A549 (cell line): ENCODE measurements at regions not wholly inside any gene's neighbourhood (a gene's known extent, or its start where the extent isn't known, plus 50 kb on each side); places are given as distances from the start of the nearest gene placed in this dataset.

Experiments
- CTCF ChIP-seq: fragments of >200 bp; sonication (Bioruptor Twin); formaldehyde crosslinking; IDR thresholded peaks from 3 replicates; pipeline ENCODE4 v1.5.1; 2016
- POLR2A ChIP-seq: IDR thresholded peaks from 2 replicates; pipeline ENCODE4 v1.6.1; 2012; ENCODE audit warnings: mild to moderate bottlenecking, low read length
- REST ChIP-seq: fragments of 200-600 bp; sonication (generic); IDR thresholded peaks from 2 replicates; pipeline ENCODE4 v1.6.1; 2016; ENCODE audit warnings: antibody characterized with exemption, mild to moderate bottlenecking, moderate library complexity
- SREBF2 ChIP-seq: fragments of 450-650 bp; IDR thresholded peaks from 2 replicates; pipeline ENCODE4 v1.6.1; 2014; ENCODE audit warnings: mild to moderate bottlenecking, moderate library complexity

- TF ChIP-seq REST (no peak), SREBF2 (no peak), POLR2A (no peak), CTCF (no peak)
Observed at GRCh38 chr4:141792164-141792563, 155.8 kb downstream of the IL15 start.
